Esophagus squamous epithelium (tissue), 4 donors: ENCODE measurements at regions not wholly inside any gene's neighbourhood (a gene's known extent, or its start where the extent isn't known, plus 50 kb on each side); places are given as distances from the start of the nearest gene placed in this dataset.

ENCODE experiments used
- CTCF ChIP-seq, 6 experiments: fragments of 450-650 bp in 4 of 6; fragments of 200-600 bp in 2 of 6; sonication (generic) in 2 of 6; IDR thresholded peaks; one replicate each; pipeline ENCODE4 v1.5.1; 2016 to 2019; ENCODE audit warnings: antibody characterized with exemption in 6 of 6, mild to moderate bottlenecking in 4 of 6, moderate library complexity in 4 of 6
- POLR2A ChIP-seq, 4 donors: fragments of 450-650 bp; IDR thresholded peaks; one replicate each; pipeline ENCODE4 v1.6.1; 2017; ENCODE audit warnings: antibody characterized with exemption in 4 of 4, mild to moderate bottlenecking in 4 of 4, moderate library complexity in 3 of 4

GRCh38 chr10:4391683-4392082, 434.3 kb upstream of the AKR1E2 start:
- TF ChIP-seq CTCF (IDR thresholded peaks at IDR 0.05) (no peak), POLR2A (IDR thresholded peaks at IDR 0.05) (no peak)
